HUES6 (cell line): ENCODE measurements at regions not wholly inside any gene's neighbourhood (a gene's known extent, or its start where the extent isn't known, plus 50 kb on each side); places are given as distances from the start of the nearest gene placed in this dataset.

Experiments used
- H3K27ac ChIP-seq: 2 replicates; pipeline ENCODE4 v1.7.0; 2013; ENCODE audit warnings: low read depth, mild to moderate bottlenecking, low read length, inconsistent platforms
- H3K27me3 ChIP-seq: 2 replicates; pipeline ENCODE4 v1.6.1; 2013; ENCODE audit warnings: low read length; ENCODE audit not compliant: control insufficient read depth, insufficient read depth
- H3K36me3 ChIP-seq: 2 replicates; pipeline ENCODE4 v1.6.1; 2013; ENCODE audit warnings: low read length; ENCODE audit not compliant: control insufficient read depth, insufficient read depth
- H3K4me1 ChIP-seq: 2 replicates; pipeline ENCODE4 v1.6.1; 2013; ENCODE audit warnings: low read length; ENCODE audit not compliant: control insufficient read depth, insufficient read depth
- H3K4me3 ChIP-seq: 2 replicates; pipeline ENCODE4 v1.5.1; 2013; ENCODE audit warnings: low read depth, low read length
- H3K9ac ChIP-seq: one replicate; pipeline ENCODE4 v1.6.1; 2013; ENCODE audit warnings: mild to moderate bottlenecking, low read length
- H3K9me3 ChIP-seq: 2 replicates; pipeline ENCODE4 v1.6.1; 2013; ENCODE audit warnings: low read depth, low read length; ENCODE audit not compliant: control insufficient read depth, insufficient read depth

DNA sequence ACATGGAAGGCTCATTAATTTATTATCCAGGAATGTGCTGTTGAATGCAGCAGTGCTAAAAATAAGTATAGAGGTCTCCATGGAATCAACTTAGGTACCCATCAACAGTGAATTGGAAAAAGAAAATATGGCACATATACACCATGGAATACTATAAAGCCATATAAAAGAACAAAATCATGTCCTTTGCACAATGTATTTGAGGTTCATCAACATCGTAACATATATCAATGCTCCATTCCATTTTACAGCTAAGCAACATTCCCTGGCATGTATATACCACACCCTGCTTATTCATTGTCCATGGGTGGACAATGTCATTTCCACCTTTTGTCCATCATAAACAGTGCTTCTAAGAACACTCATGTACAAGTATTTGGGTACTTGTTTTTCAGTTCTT lies 147.8 kb upstream of the RASSF8 start:
- H3K27me3 ChIP-seq = no peaks in the 10 kb centered on the region
- no peak overlapping the region for H3K27ac ChIP-seq
- 0 out of 2 replicates have a peak, but pooled peaks cover 5% of the 10 kb centered on the region for H3K9me3 ChIP-seq
- H3K4me1 ChIP-seq = no peaks in the 10 kb centered on the region
- no peaks in the 10 kb centered on the region for H3K36me3 ChIP-seq
- H3K9ac ChIP-seq = no peak overlapping the region
- H3K4me3 ChIP-seq = no peak overlapping the region

DNA sequence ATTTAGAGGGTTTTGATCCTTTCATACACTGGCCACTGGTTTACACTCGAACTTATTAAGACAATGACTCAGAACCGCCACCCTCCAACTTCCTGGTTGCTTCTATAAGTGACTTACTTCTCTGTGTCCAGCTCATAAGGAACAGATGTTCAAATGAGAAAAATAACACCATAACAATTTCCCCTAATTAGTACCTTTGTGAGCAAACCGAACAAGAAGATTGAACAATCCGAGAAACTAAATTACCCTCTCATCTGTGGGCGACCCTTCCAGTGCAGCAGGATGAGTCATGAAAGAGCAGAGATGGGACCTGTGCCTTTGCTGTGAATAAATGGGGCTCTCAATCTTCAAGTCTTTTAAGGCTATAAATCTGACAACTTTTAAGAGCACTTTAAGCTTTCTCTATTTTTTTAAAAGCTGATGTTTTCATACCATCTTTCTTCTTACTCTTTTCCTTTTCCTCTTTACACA lies 146.8 kb upstream of the RASSF8 start:
- no peaks in the 10 kb centered on the region for H3K27me3 ChIP-seq
- no peak overlapping the region for H3K4me3 ChIP-seq
- no peak overlapping the region for H3K9ac ChIP-seq
- H3K9me3 ChIP-seq = 0 out of 2 replicates have a peak, but pooled peaks cover 5% of the 10 kb centered on the region
- no peak overlapping the region for H3K27ac ChIP-seq
- no peaks in the 10 kb centered on the region for H3K36me3 ChIP-seq
- H3K4me1 ChIP-seq = no peaks in the 10 kb centered on the region

DNA sequence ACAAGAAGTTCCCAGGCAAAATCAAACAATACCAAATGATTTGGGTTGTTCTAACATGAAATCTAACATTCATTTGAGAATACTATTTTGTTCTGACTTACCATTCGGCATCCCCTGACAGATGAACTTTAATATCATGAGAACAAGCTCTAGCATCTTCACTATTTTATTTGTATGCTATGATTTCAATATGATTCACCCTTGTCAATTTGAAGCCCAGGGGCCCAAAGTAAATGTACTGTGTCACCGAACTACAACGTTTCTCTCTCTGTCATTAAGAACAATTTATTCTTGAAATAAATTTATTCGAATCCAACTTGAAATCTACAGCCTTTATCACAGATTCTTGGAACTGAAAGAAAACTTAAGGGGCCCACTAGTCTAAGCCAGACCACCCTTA lies 146.2 kb upstream of the RASSF8 start:
- H3K9me3 ChIP-seq = peaks cover 7% of the 10 kb centered on the region; the same call in 1 of the 2 replicates
- no peak overlapping the region for H3K9ac ChIP-seq
- H3K36me3 ChIP-seq = no peaks in the 10 kb centered on the region
- no peaks in the 10 kb centered on the region for H3K4me1 ChIP-seq
- no peaks in the 10 kb centered on the region for H3K27me3 ChIP-seq
- H3K27ac ChIP-seq = no peak overlapping the region
- no peak overlapping the region for H3K4me3 ChIP-seq

DNA sequence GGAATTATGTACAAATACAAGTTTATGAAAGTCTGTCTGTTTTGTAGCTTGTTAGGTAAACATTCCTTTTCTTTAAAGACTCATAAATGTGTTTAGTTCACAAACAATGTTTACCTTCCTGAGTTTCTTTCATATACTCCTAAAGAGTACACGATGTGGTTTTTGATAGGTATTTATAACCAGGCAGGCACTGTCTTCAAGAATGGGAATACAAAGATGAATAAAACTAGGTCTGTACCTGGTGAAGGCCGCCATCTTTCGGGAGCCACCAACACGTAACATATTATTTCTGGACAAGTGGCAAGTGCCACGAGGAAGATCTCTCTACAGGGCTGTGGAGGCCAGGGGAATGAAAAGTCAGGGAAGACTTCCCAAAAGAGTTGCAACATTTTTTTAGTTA lies 144.6 kb upstream of the RASSF8 start:
- Histone ChIP-seq H3K4me3 (no peak overlapping the region), H3K4me1 (no peaks in the 10 kb centered on the region), H3K27me3 (no peaks in the 10 kb centered on the region), H3K9ac (no peak overlapping the region), H3K27ac (no peak overlapping the region), H3K9me3 (peaks cover 8% of the 10 kb centered on the region; the same call in 1 of the 2 replicates), H3K36me3 (no peaks in the 10 kb centered on the region)

DNA sequence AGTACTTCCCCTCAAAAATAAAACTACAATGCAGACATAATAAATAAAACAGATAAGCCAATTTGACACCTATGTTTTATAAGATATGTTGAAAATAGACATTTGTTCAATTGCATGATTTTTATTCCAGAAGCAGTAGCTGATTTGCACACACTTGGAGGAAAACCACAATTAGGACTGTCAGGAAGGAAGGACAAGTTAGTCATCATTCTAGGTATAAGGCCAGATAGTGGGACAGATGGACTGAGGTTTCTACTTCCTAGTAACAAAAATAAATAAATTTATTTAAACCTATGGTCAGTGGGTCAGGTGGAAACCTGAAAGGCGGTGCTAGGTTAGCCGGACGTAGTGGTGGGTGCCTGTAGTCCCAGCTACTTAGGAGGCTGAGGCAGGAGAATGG lies 141.8 kb upstream of the RASSF8 start:
- no peaks in the 10 kb centered on the region for H3K36me3 ChIP-seq
- H3K9ac ChIP-seq = no peak overlapping the region
- H3K27me3 ChIP-seq = no peaks in the 10 kb centered on the region
- H3K27ac ChIP-seq = no peak overlapping the region
- H3K9me3 ChIP-seq = peaks cover 3% of the 10 kb centered on the region; the same call in 1 of the 2 replicates
- no peaks in the 10 kb centered on the region for H3K4me1 ChIP-seq
- H3K4me3 ChIP-seq = no peak overlapping the region

DNA sequence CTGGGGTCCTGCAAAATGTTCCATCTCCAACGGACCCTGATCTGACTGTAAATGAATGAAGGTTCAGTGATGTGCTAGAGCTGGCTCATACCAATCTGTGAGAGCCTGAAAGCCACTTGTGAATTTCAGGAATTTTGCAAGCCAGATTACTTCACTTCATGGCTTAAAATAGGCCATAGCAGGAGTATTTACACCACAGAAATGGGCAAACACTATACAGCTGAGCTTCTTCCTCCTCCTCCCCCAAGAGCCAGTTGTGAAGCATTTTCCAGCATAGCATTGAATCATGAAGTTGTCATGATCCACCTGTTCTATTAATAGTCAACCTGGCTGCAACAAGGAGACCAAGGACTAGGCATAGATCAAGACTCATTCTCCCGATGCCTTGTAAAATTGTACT lies 141.3 kb upstream of the RASSF8 start:
- Histone ChIP-seq H3K4me1 (no peaks in the 10 kb centered on the region), H3K27me3 (no peaks in the 10 kb centered on the region), H3K9ac (no peak overlapping the region), H3K27ac (no peak overlapping the region), H3K36me3 (no peaks in the 10 kb centered on the region), H3K4me3 (no peak overlapping the region), H3K9me3 (peaks cover 3% of the 10 kb centered on the region; the same call in 1 of the 2 replicates)

DNA sequence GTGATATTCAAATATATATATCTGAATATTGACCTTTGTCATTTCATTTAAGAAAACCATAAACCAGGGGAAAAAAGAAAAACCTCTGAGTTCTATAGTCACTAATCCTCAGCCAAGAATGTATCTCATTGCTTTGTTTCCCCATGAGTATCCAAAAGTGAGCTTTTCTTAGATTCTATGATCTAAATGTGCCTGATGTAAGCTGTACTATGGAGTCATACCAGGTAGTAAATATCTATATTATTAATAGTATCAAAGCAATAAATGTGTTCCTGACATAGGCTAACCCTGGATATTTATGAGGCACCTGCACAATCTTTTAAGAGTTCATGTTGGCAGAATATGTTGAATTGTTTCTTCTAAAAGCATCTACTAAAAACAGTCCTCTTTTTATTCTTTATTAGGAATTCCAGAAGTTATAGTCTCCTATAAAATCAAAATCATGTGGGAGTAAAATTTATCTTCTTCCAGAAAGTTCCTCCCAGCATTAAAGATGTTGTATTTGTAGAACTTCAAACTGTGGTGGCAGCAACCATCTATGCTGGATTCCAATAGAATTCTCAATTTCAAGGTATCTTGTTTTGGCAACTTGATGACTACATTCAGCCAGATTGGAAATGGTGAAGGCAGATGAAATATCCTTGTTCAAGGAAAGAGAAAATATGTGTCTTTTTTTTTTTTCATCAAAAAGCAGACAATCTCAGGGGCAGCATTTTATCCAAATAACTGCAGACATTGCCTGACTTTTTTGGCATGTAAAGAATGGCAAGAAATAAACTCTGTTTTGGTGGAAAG lies 139.7 kb upstream of the RASSF8 start:
- Histone ChIP-seq H3K36me3 (no peaks in the 10 kb centered on the region), H3K9ac (no peak overlapping the region), H3K9me3 (peaks cover 3% of the 10 kb centered on the region; the same call in 1 of the 2 replicates), H3K4me3 (no peak overlapping the region), H3K27ac (no peak overlapping the region), H3K4me1 (no peaks in the 10 kb centered on the region), H3K27me3 (no peaks in the 10 kb centered on the region)

DNA sequence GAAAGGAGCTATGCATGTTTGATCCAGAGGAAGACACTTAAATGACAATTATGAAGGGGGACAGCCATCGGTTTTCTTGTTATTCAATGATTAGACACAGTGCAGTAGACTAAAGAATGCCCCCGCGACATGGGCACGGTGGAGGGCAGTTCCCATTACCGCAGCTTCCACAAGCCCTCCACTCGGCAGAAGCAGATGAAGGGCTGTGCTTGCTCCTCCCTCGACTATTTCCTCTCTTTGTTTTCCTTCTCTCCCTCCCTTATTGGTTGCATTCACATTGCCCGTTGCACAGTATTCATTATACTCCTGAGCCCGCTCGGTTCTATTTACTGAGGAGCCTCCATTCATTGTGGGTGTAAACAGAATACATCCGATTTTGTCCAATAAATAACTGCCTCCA lies 138.8 kb upstream of the RASSF8 start:
- Histone ChIP-seq H3K4me3 (no peak overlapping the region), H3K36me3 (no peaks in the 10 kb centered on the region), H3K9me3 (peaks cover 3% of the 10 kb centered on the region; the same call in 1 of the 2 replicates), H3K27me3 (no peaks in the 10 kb centered on the region), H3K4me1 (no peaks in the 10 kb centered on the region), H3K27ac (no peak overlapping the region), H3K9ac (no peak overlapping the region)

DNA sequence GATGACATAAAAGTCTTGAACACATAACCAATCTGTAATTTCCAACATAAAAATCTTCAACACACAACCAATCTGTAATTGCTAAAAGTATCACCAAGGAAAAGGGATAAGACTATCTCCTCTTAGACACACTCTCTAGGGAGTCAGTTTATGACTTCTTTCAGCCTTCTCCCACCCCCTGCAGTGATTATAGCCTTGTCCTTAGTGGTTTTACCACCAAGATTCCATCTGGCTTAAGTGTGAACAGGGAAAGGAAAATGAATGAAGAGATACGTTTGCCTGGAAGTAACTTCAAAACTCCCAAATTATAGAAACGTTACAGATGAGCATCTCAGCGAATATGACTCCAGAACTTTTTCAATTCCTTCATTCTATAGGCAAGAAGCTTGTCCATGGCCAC lies 136.2 kb upstream of the RASSF8 start:
- Histone ChIP-seq H3K27ac (no peak overlapping the region), H3K36me3 (no peaks in the 10 kb centered on the region), H3K4me3 (no peak overlapping the region), H3K9me3 (peaks cover under 1% of the 10 kb centered on the region; the same call in 1 of the 2 replicates), H3K9ac (no peak overlapping the region), H3K4me1 (no peaks in the 10 kb centered on the region), H3K27me3 (no peaks in the 10 kb centered on the region)

DNA sequence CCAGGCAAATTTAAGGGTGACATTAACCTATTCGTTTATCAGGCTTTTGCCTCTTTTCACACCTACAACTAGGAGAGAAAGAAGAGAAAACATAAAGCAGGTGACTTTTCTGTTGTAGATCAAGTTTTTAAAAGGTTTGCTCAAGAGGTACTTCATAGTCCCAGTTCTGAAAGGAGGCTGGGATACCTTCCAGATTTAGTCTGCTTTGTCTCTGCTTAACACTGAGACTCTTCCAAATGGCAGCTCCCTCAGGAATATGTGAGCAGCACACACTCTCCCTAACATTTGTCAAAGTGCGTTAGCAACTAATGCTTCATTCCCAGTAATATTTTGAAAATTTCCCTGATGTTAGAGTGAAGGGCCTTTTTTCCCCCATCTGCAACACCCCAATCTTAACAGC lies 133.7 kb upstream of the RASSF8 start:
- H3K4me1 ChIP-seq = no peaks in the 10 kb centered on the region
- H3K9ac ChIP-seq = no peak overlapping the region
- H3K27me3 ChIP-seq = no peaks in the 10 kb centered on the region
- H3K4me3 ChIP-seq = no peak overlapping the region
- H3K36me3 ChIP-seq = no peaks in the 10 kb centered on the region
- H3K9me3 ChIP-seq = no peaks in the 10 kb centered on the region
- H3K27ac ChIP-seq = no peak overlapping the region

DNA sequence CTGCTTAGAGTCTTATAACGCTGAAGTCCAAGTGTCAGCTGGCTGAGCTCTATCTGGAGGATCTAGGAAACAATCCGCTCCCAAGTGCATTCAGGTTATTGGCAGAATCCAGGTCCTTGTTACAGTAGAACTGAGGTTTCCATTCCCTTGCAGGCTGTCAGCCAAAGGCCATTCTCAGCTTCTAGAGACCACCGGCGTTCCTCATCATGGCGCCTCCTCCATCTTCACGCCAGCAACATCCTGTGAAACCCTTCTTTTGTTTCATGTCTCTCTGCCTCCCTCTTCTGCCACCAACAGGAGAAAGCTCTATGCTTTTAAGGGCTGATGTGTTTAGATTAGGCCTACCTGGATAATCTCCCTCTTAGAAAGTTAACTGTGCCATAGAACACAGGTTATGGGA lies 133.0 kb upstream of the RASSF8 start:
- H3K36me3 ChIP-seq = no peaks in the 10 kb centered on the region
- H3K4me1 ChIP-seq = no peaks in the 10 kb centered on the region
- H3K27ac ChIP-seq = no peak overlapping the region
- no peaks in the 10 kb centered on the region for H3K9me3 ChIP-seq
- no peak overlapping the region for H3K9ac ChIP-seq
- H3K4me3 ChIP-seq = no peak overlapping the region
- H3K27me3 ChIP-seq = no peaks in the 10 kb centered on the region
